Testis (tissue), 2 donors: ENCODE measurements at regions not wholly inside any gene's neighbourhood (a gene's known extent, or its start where the extent isn't known, plus 50 kb on each side); places are given as distances from the start of the nearest gene placed in this dataset.

Experiments
- DNase-seq: peaks from one replicate; pipeline ENCODE4 v3.0.0-alpha.2; 2019
- H3K27ac ChIP-seq, 2 donors: fragments of 200-600 bp; sonication (generic); one replicate each; pipeline ENCODE4 v1.5.1; 2019
- H3K27me3 ChIP-seq: fragments of 200-600 bp; sonication (generic); one replicate; pipeline ENCODE4 v1.5.1; 2019
- H3K36me3 ChIP-seq: fragments of 200-600 bp; sonication (generic); one replicate; pipeline ENCODE4 v1.5.1; 2017; ENCODE audit warnings: low read depth; ENCODE audit errors: missing control alignments
- H3K4me1 ChIP-seq: fragments of 200-600 bp; sonication (generic); one replicate; pipeline ENCODE4 v1.5.1; 2019
- H3K4me3 ChIP-seq, 2 donors: fragments of 200-600 bp; sonication (generic); one replicate each; pipeline ENCODE4 v1.5.1; 2017 to 2019
- H3K9me3 ChIP-seq: fragments of 200-600 bp; sonication (generic); one replicate; pipeline ENCODE4 v1.5.1; 2017
- CTCF ChIP-seq, 3 experiments: fragments of 450-650 bp in 2 of 3; fragments of 200-600 bp in 1 of 3; sonication (generic) in 1 of 3; IDR thresholded peaks; one replicate each; pipeline ENCODE4 v1.5.1; 2016 to 2019; ENCODE audit warnings: antibody characterized with exemption in 3 of 3, mild to moderate bottlenecking in 2 of 3, moderate library complexity in 1 of 3
- POLR2A ChIP-seq: fragments of 450-650 bp; IDR thresholded peaks from one replicate; pipeline ENCODE4 v1.6.1; 2017; ENCODE audit warnings: antibody characterized with exemption, mild to moderate bottlenecking, moderate library complexity
- WGBS, 2 donors: methylation state at CpG; one replicate each; pipeline ENCODE4 v1.1.5; 2018; 5-methylcytosine and 5-hydroxymethylcytosine counted together
- intact Hi-C: fragments of 100-400 bp; cut with DNase I; formaldehyde crosslinking; loops from one replicate; pipeline ENCODE4 v1.15.1; 2023; ENCODE audit warnings: low total_unique reads

GRCh38 chrX:155666741-155667140 is 54.0 kb upstream of the TMLHE start:
- no peaks in the 10 kb centered on the region for H3K4me1 ChIP-seq
- H3K27me3 ChIP-seq, result no peaks in the 10 kb centered on the region
- WGBS, 2 donors, result 79 to 88% methylated on average over 2 of the region's 2 CpGs
- no peak overlapping the region for H3K4me3 ChIP-seq
- H3K27ac ChIP-seq, result no peak overlapping the region
- intact Hi-C loops, result no loop called here
- DNase-seq, result no peak
- H3K36me3 ChIP-seq, result no peaks in the 10 kb centered on the region
- TF ChIP-seq POLR2A (no peak), CTCF (IDR thresholded peaks at IDR 0.05) (no peak)
- H3K9me3 ChIP-seq, result no peaks in the 10 kb centered on the region
